C4-2B (cell line): ENCODE measurements at regions not wholly inside any gene's neighbourhood (a gene's known extent, or its start where the extent isn't known, plus 50 kb on each side); places are given as distances from the start of the nearest gene placed in this dataset.

Experiments
- ZFX ChIP-seq: fragments of 450-650 bp; IDR thresholded peaks from 2 replicates; pipeline ENCODE4 v1.6.1; 2017
- TF ChIP-seq, protein P1 (sequence below): fragments of 450-650 bp; conservative IDR thresholded peaks from 2 replicates; pipeline ENCODE4 v1.5.1; 2017; ENCODE audit warnings: mild to moderate bottlenecking

- TF ChIP-seq, protein P1, sequence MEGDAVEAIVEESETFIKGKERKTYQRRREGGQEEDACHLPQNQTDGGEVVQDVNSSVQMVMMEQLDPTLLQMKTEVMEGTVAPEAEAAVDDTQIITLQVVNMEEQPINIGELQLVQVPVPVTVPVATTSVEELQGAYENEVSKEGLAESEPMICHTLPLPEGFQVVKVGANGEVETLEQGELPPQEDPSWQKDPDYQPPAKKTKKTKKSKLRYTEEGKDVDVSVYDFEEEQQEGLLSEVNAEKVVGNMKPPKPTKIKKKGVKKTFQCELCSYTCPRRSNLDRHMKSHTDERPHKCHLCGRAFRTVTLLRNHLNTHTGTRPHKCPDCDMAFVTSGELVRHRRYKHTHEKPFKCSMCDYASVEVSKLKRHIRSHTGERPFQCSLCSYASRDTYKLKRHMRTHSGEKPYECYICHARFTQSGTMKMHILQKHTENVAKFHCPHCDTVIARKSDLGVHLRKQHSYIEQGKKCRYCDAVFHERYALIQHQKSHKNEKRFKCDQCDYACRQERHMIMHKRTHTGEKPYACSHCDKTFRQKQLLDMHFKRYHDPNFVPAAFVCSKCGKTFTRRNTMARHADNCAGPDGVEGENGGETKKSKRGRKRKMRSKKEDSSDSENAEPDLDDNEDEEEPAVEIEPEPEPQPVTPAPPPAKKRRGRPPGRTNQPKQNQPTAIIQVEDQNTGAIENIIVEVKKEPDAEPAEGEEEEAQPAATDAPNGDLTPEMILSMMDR: no peak
- TF ChIP-seq ZFX: no peak
Measured at GRCh38 chr19:31211088-31211487, 138.1 kb downstream of the TSHZ3 start.
